PFSK-1 (cell line): ENCODE measurements at regions not wholly inside any gene's neighbourhood (a gene's known extent, or its start where the extent isn't known, plus 50 kb on each side); places are given as distances from the start of the nearest gene placed in this dataset.

Experiments
- FOXP2 ChIP-seq: optimal IDR thresholded peaks from 2 replicates; pipeline ENCODE3; 2011; ENCODE audit warnings: borderline replicate concordance, control low read depth, inconsistent platforms; ENCODE audit not compliant: insufficient read depth; ENCODE audit errors: extremely low read length, extremely low read depth
- POLR2AphosphoS5 ChIP-seq: IDR thresholded peaks from 2 replicates; pipeline ENCODE4 v1.6.1; 2012; ENCODE audit warnings: low read depth, mild to moderate bottlenecking, control low read depth, low read length, moderate library complexity
- SIN3A ChIP-seq: IDR thresholded peaks from 2 replicates; pipeline ENCODE4 v1.6.1; 2012; ENCODE audit warnings: mild to moderate bottlenecking, low read length, moderate library complexity, borderline replicate concordance; ENCODE audit not compliant: insufficient read depth
- TAF1 ChIP-seq: IDR thresholded peaks from 2 replicates; pipeline ENCODE4 v1.6.1; 2012; ENCODE audit warnings: low read length, control low read depth, borderline replicate concordance; ENCODE audit not compliant: insufficient read depth
- TF ChIP-seq, protein P1 (sequence below), 2 experiments: IDR thresholded peaks; 2 replicates each; pipeline versions ENCODE4 v1.6.1 to v1.8.0; 2011 to 2012; ENCODE audit warnings: low read depth in 2 of 2, low read length in 2 of 2, control low read depth in 1 of 2, inconsistent platforms in 1 of 2, mild to moderate bottlenecking in 1 of 2, moderate library complexity in 1 of 2; ENCODE audit not compliant: insufficient read depth in 1 of 2

DNA sequence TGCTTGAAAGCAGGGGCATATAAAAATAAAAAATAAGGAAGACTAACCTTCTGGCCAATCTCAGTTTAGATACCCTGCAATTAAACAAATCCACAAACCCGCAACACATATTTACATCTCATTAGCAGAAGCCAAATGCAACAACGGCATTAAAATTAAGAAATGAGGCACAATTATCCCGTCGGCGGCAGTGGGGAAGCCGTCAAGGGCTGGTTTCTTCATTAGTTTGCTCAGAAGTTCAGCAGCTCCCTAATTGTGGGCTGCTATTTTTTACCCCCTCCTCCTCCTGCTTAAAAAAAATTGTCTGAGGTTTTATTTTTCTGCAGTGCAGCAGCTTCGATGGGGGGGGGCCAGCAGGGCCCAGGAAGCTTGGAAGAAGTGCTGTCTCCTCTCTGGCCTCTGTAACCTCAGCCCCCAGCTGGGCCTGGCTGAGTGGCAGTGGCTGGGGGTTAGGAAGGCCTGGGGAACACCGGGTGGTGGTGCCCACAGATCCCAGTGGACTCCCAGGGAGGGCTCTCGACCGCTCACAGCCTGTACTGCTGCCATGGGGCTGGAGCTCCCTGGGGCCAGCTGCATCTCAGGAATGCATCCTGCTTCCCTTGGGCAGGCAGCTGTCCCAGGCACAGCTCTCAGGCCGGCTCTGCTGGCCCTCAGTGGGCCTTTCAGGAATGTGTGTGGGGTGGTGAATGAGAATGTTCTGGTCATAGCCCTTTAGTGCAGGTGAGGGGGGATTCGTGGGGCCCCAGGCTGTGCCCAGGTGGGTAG lies 148.7 kb upstream of the B3GAT1 start:
- TF ChIP-seq POLR2AphosphoS5 = no peak
- TF ChIP-seq, protein P1, sequence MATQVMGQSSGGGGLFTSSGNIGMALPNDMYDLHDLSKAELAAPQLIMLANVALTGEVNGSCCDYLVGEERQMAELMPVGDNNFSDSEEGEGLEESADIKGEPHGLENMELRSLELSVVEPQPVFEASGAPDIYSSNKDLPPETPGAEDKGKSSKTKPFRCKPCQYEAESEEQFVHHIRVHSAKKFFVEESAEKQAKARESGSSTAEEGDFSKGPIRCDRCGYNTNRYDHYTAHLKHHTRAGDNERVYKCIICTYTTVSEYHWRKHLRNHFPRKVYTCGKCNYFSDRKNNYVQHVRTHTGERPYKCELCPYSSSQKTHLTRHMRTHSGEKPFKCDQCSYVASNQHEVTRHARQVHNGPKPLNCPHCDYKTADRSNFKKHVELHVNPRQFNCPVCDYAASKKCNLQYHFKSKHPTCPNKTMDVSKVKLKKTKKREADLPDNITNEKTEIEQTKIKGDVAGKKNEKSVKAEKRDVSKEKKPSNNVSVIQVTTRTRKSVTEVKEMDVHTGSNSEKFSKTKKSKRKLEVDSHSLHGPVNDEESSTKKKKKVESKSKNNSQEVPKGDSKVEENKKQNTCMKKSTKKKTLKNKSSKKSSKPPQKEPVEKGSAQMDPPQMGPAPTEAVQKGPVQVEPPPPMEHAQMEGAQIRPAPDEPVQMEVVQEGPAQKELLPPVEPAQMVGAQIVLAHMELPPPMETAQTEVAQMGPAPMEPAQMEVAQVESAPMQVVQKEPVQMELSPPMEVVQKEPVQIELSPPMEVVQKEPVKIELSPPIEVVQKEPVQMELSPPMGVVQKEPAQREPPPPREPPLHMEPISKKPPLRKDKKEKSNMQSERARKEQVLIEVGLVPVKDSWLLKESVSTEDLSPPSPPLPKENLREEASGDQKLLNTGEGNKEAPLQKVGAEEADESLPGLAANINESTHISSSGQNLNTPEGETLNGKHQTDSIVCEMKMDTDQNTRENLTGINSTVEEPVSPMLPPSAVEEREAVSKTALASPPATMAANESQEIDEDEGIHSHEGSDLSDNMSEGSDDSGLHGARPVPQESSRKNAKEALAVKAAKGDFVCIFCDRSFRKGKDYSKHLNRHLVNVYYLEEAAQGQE (IDR thresholded peaks at IDR 0.05; ENCODE audit: insufficient read depth in 1 of 2, low read depth in 2 of 2, low read length in 2 of 2) = no peak
- TF ChIP-seq FOXP2 = no peak
- TF ChIP-seq TAF1 = no peak
- TF ChIP-seq SIN3A = no peak

DNA sequence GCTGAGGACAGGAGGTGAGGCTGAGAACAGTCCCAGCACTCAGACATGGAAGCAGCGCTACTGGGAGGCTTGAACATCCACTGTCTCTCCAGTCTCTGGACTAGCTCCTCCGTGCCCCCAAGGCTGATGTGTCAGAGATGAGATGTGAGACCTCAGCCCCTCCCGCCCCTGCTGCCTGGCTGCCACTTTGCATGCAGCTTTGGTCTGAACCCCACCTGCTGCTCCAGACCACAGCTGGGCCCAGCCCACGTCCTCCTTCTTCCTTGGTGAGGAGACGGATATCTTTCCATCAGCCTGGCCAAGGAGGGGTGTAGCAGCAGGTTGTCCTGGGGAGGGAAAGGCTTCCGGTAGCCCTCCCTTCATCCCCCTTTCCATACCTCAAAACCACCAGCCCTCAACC lies 148.0 kb upstream of the B3GAT1 start:
- TF ChIP-seq SIN3A (no peak), TAF1 (no peak), POLR2AphosphoS5 (no peak), FOXP2 (no peak)
- TF ChIP-seq, protein P1 (IDR thresholded peaks at IDR 0.05; ENCODE audit: insufficient read depth in 1 of 2, low read depth in 2 of 2, low read length in 2 of 2) = no peak

DNA sequence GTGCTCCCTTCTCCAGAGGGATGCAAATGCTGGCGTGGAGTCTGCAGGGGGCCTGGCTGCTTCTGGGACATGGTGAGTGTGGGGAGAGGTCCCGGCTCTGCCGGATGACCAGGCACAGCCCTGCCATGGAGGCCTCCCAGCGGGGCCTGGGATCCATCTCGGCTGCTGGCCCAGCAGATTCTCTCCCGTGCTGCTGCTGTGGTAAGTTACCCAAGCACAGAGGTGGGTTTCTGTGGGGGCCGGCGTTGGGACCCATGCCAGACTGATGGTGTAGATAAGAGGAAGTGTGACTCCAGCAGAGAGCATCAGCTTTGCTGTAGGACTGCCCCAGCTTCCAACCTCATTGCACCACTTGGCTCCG lies 147.5 kb upstream of the B3GAT1 start:
- TF ChIP-seq, protein P1 (IDR thresholded peaks at IDR 0.05; ENCODE audit: insufficient read depth in 1 of 2, low read depth in 2 of 2, low read length in 2 of 2) = no peak
- TF ChIP-seq POLR2AphosphoS5 (no peak), FOXP2 (no peak), SIN3A (no peak), TAF1 (no peak)

DNA sequence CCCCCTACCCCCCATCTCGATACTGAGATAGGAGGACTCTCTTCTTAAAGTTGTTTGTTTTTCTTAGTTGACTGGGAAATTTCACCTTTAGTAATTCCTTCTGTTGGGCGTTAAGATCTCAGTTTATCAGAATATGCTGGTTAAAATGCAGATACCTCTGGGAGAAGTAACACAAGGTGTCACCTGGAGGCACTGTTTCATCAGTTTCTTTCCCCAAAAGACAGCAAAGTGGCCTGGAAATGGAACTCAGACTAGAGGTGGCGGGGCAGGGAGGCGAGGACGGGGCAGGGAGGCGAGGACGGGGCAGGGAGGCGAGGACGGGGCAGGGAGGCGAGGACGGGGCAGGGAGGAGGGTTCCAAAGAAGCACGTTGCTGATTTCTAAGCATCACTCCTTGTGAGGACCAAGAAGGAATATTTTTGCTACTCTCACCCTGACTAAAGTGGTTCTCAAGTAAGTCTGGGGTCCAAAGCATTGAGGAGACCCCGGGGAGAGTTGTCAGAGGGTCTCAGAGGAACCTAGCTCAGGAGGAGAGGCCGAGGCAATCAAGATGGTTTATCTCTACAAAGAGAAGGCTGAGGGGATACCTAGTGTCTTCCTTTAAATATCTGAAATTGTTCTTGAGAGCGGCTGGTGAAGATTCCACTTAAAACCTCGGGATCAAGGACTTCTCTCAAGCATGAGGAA lies 147.0 kb upstream of the B3GAT1 start:
- TF ChIP-seq TAF1 = no peak
- TF ChIP-seq POLR2AphosphoS5 = no peak
- no peak for TF ChIP-seq FOXP2
- TF ChIP-seq, protein P1 (IDR thresholded peaks at IDR 0.05; ENCODE audit: insufficient read depth in 1 of 2, low read depth in 2 of 2, low read length in 2 of 2) = no peak
- TF ChIP-seq SIN3A = no peak
